Right renal pelvis (tissue), 4 donors: ENCODE measurements at regions not wholly inside any gene's neighbourhood (a gene's known extent, or its start where the extent isn't known, plus 50 kb on each side); places are given as distances from the start of the nearest gene placed in this dataset.
"Not testable (repeated sequence)": the region's sequence is repeated elsewhere in the genome, so short reads cannot be mapped to it uniquely, and the experiment has no call there.

Experiments used
- DNase-seq, 4 donors: peaks; one replicate each; pipeline ENCODE4 v3.0.0-alpha.2; 2013; ENCODE audit warnings: low read depth in 4 of 4, low spot score in 3 of 4, missing footprints in 1 of 4

- DNase-seq: no peak
Measured at GRCh38 chr13:47892374-47892773, 108.7 kb downstream of the SUCLA2 start.

DNA sequence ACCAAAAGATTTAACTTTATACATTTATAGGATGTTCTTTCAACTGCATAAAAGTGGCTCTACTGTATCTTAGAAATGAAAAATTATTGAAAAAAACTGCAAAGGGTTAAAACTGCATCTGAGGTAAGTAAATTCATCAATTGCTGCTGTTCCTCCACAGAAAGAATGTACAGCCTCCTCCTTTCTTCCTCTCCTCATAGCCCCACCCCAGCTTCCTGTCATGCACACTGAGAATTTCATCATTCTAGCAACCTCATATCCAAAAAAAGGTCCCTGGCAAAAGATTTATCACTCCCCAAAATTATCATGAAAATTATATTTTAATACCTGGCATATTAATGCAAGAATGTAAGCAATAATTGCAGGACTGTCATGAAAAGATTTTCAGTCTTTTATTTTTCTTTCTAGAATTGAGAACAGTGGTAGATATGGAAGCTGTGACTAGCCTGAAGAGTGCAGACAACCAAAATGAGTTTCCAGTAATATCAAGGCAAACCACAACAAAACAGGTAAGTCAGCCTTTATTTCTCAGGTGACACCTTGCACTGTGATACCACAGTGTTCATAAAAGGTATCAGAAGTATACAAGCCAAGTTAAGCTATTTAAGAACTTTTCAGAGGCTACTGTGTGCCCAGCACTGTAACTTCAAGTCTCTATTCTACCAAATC is 110.8 kb downstream of the SUCLA2 start:
- no peak for DNase-seq

GRCh38 chr13:47886314-47886713 is 114.8 kb downstream of the SUCLA2 start:
- DNase-seq: no peak

DNA sequence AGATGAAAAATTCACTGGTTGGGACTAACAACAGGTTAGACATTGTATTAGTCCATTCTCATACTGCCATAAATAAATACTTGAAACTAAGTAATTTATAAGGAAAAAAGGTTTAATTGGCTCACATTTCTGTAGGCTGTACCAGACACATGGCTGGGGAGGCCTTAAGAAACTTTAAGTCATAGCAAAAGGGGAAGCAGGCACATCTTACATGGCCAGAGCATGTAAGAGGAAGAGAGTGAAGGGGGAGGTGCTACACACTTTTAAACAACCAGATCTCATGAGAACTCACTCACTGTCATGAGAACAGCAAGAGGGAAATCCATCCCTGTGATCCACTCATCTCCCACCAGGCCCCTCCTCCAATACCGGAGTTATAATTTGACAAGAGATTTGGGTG is 125.9 kb downstream of the SUCLA2 start:
- no peak for DNase-seq

DNA sequence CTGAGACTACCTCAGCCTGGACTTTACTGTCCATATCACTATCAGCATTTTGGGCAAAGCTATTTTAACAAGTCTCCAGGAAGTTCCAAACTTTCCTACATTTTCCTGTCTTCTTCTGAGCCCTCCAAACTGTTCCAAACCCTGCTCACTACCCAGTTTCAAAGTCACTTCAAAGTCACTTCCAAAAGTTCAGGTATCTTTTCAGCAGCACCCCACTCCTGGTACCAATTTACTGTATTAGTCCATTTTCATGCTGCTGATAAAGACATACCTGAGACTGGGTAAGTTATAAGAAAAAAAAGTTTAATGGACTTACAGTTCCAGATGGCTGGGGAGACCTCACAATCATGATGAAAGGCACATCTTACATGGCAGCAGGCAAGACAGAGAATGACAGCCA is 127.1 kb downstream of the SUCLA2 start:
- not testable (repeated sequence) for DNase-seq

DNA sequence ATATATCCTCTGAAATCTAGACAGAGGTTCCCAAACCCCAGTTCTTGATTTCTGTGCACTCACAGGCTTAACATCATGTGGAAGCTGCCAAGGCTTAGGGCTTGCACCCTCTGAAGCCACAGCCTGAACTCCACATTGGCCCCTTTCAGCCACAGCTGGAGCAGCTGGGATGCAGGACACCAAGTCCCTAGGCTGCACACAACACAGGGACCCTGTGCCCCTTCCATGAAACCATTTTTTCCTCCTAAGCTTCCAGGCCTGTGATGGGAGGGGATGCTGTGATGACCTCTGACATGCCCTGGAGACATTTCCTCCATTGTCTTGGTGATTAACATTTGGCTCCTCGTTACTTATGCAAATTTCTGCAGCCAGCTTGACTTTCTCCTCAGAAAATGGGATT is 127.8 kb downstream of the SUCLA2 start:
- DNase-seq: not testable (repeated sequence)

DNA sequence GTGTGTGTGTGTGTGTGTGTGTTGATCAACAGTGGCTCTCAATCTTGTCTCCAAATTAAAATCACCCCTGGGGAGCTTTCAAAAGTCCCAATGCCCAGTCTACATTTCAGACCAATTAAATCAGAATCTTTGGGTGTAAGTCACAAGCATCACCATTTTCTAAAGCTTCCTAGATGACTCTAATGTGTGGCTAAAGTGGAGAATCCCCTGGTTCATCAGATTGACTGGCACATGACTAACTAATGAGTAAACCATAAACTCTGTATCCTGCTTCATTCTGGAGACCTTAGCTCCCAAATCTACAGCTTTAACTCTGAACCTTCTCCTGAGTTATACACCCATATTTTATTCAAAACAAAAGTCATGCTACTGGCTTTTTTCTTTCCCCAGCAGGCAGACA is 131.3 kb downstream of the SUCLA2 start:
- no peak for DNase-seq

GRCh38 chr13:47865883-47866282 is 135.2 kb downstream of the SUCLA2 start:
- DNase-seq: no peak

DNA sequence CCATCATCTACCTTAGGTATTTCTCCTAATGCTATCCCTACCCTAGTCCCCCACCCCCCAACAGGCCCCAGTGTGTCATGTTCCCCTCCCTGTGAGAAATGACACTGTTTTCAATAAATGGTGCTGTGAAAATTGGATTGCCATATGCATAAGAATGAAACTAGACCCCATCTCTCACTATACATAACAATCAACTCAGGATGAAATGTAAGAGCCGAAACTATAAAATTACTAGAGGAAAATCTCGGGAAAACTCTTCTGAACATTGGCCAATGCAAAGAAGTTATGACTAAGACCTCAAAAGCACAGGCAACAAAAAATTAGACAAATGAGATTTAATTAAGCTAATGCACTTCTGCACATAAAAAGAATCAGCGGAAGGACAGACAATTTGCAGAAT is 138.2 kb downstream of the SUCLA2 start:
- no peak for DNase-seq

DNA sequence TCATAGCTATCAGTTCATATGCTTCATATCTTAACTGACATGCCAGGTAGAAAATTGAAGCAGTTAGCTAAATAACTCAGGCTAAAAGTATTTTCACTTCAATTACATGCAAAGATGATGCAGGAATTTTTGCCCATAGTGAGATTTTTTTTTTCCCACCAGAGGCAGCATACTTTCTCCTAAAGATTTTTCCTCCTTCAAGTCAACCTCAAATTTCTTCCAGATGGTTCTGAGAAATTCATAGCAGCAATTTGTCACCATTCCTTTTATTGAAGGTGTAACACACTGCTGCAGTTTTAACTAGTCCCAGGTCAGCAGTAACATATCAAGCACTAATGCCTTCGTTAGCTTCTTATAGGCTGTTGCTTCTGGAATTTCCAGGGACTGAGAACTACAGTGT is 141.9 kb downstream of the SUCLA2 start:
- DNase-seq: no peak

DNA sequence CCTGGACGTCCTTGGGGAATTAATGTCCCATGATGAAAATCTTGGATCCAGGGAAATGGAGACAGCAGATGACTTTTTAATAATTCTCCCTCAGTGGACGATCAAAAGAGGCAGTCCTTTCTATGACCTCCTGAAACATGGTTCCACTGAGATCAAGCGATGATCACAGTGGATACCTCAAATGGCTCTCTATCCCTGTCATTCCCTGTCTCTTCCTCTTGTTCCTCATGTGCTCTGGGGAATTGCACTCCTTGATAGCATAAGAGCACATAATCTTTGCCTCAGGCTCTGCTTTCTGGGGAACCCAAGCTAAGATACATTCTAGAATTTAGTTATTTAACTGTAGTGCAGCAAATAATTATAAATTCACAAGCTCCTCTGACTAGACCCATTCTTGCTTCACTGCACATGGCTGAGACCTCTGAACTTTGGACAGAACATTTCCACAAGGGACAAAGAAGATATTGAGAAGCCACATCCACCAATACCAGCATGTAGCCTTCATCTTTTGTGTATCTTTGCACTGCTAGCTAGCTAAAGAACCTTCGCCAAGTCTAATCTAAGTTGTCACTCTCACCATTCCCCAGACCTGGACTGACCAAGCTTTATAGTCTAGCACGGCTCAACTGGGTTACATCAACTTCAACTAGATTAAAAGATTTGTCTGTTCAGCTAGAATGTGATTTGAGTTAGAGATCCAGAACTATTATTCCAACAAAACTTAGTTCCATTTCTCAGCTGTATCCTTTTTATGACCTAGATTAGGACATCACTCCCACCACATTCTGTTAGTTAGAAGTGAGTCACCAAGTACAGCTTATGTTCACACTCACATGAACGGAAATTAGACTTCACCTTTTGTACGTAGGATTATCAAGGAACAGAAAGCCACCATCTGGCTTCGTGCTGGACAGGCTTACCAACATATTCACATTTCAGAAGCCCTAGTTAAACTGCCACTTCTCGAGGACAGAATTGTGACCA is 142.7 kb downstream of the SUCLA2 start:
- no peak for DNase-seq

GRCh38 chr13:47853236-47853635 is 147.8 kb downstream of the SUCLA2 start:
- no peak for DNase-seq

DNA sequence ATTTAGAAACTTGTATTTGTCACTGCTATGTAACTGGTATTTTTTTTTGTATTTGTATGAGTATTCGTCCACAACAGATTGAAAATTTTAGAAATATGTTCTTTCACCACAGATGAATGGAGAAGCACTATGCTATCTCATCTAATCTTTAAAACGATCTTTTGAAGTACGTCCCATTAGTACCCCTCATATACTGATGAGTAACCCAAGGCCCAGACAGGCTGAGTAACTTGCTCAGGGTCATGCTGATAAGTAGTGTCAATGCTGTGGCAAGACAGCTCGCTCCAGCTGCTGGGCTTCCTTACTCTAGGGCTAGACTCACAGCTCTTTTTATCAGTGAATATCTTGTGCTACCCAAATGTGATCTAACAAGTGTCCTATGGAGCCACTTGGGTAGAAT is 154.2 kb downstream of the SUCLA2 start:
- no peak for DNase-seq

GRCh38 chr13:47845981-47846380 is 155.1 kb downstream of the SUCLA2 start:
- DNase-seq: no peak

DNA sequence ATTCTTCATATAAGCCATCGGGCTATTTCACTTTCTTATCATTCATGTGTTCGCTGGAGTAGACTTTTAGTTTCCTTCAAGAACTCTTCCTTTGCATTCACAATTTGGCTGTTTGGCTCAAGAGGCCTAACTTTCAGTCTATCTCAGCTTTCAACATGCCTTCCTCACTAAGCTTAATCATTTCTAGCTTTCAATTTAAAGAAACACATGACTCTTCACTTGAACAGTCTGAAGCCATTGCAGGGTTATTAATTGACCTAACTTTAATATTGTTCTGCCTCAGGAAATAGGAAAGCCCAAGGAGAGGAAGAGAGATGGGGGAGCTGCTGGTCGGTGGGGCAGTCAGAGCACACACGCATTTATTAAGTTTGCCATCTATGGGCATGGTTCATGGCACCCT is 158.1 kb downstream of the SUCLA2 start:
- peak in 3 of 4 donors; percentile 22 to 24 (median 23) for DNase-seq

DNA sequence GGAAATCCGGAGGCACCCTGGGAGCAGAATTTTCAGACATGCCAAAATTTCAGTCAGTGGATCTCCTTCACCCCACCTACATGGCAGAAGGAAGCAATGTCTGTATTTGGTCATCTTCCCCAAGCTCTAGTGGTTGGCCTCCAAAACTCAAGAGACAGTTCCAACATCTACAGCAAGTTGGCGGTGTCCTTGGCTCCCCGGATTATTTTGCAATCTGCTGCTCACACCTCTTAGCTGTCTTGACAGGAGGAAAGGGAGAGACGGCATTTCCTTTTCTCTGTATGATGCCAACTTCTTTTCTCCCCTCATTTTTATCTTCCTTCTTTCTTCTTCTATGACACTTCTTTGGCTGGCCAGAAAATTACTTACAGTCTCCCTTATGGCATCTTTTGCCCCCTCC is 159.9 kb downstream of the SUCLA2 start:
- DNase-seq: no peak

DNA sequence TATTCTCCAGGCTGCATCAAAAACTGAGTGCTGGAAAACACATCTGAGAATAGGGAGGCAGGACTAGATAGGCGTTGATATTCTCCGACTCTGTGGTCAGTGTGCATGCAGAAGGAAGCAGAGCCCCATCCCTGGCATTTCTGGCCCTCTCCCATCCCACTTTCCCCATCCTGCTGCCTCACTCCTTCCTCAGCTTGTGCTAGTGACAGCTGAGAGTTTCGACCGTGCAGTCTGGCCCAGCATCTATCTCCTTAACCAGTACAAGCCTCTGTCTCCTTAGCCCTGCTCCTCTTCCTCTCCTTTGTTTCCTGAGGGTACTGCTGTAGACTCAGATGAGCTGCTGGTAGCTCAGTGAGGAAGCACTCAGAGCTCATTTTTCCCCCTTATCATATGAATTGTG is 163.2 kb downstream of the SUCLA2 start:
- no peak for DNase-seq

- DNase-seq: no peak
Measured at GRCh38 chr13:47837104-47837880, 163.8 kb downstream of the SUCLA2 start.

DNA sequence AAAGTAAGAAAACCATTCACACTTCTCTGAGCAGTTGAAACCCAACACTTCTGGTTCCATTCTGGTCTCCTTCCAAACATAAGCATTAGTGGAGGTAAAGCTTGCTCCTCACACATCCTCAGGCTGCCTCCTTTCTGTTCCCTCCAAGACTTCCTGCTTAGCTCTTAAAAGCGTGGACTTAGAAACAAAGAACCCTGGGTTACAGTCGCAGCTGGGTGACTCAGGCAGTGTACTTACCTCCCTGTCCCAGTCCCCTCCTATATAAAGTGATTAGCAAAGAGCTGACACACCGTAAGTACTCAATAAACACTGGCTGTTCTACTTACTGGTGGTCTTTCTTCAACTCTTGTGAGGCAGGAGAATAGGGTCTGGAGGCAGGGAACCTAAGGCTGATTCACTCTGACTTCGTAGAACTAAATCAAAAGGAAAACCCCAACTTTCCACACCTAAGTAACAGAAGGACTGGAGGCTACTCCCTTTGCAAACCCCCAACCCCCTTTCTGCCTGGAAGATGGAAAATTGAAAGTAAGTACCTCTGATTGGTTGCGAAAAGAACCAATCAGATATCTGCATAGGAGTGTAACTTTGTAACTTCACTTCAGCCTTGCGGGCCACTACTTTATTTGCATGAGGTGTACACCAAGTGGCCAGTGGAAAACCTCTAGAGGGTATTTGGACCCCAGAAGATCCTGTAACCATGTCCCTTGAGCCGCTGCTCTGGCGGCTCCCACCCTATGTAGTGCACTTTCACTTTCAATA is 165.4 kb downstream of the SUCLA2 start:
- no peak for DNase-seq

GRCh38 chr13:47832458-47832972 is 168.6 kb downstream of the SUCLA2 start:
- DNase-seq: no peak
